H9 (cell line): ENCODE measurements at regions not wholly inside any gene's neighbourhood (a gene's known extent, or its start where the extent isn't known, plus 50 kb on each side); places are given as distances from the start of the nearest gene placed in this dataset.

Experiments used
- DNase-seq: peaks from one replicate; pipeline ENCODE4 v3.0.0-alpha.2; 2017
- H2AFZ ChIP-seq: one replicate; pipeline ENCODE4 v1.6.1; 2013; ENCODE audit warnings: mild to moderate bottlenecking, low read length, control low read depth, moderate library complexity
- H2AK5ac ChIP-seq: 2 replicates; pipeline ENCODE4 v1.6.1; 2013; ENCODE audit warnings: low read length, control low read depth, mixed read lengths; ENCODE audit not compliant: insufficient read length
- H2BK120ac ChIP-seq: one replicate; pipeline ENCODE4 v1.6.1; 2013; ENCODE audit warnings: low read depth, mild to moderate bottlenecking, low read length, control low read depth, inconsistent platforms; ENCODE audit not compliant: poor library complexity, severe bottlenecking
- H2BK12ac ChIP-seq: 2 replicates; pipeline ENCODE4 v1.6.1; 2013; ENCODE audit warnings: low read length, control low read depth, mixed read lengths, low read depth; ENCODE audit not compliant: insufficient read length
- H2BK15ac ChIP-seq: 2 replicates; pipeline ENCODE4 v1.6.1; 2013; ENCODE audit warnings: low read depth, low read length, control low read depth
- H2BK20ac ChIP-seq: one replicate; pipeline ENCODE4 v1.6.1; 2013; ENCODE audit warnings: low read depth, mild to moderate bottlenecking, low read length, control low read depth, inconsistent platforms; ENCODE audit not compliant: poor library complexity, severe bottlenecking
- H2BK5ac ChIP-seq: 2 replicates; pipeline ENCODE4 v1.6.1; 2013; ENCODE audit warnings: low read length, control low read depth, mixed read lengths; ENCODE audit not compliant: insufficient read length
- H3K14ac ChIP-seq: 2 replicates; pipeline ENCODE4 v1.6.1; 2013; ENCODE audit warnings: low read length, control low read depth; ENCODE audit not compliant: insufficient read depth
- H3K18ac ChIP-seq: 2 replicates; pipeline ENCODE4 v1.6.1; 2013; ENCODE audit warnings: low read depth, mild to moderate bottlenecking, mixed read lengths, low read length, control low read depth; ENCODE audit not compliant: insufficient read length
- H3K23ac ChIP-seq: 2 replicates; pipeline ENCODE4 v1.6.1; 2013; ENCODE audit warnings: low read length, control low read depth, mixed read lengths, low read depth; ENCODE audit not compliant: insufficient read length
- H3K23me2 ChIP-seq: 2 replicates; pipeline ENCODE4 v1.6.1; 2013; ENCODE audit warnings: low read depth, mild to moderate bottlenecking, mixed read lengths, low read length, control low read depth; ENCODE audit not compliant: insufficient read length, poor library complexity, severe bottlenecking
- H3K27ac ChIP-seq: 2 replicates; pipeline ENCODE4 v1.5.1; 2013; ENCODE audit warnings: low read length, control low read depth, mixed read lengths, low read depth; ENCODE audit not compliant: insufficient read length
- H3K27me3 ChIP-seq: 2 replicates; pipeline ENCODE4 v1.6.1; 2013; ENCODE audit warnings: low read length, control low read depth, inconsistent platforms; ENCODE audit not compliant: insufficient read depth
- H3K4ac ChIP-seq: 2 replicates; pipeline ENCODE4 v1.6.1; 2013; ENCODE audit warnings: low read depth, mild to moderate bottlenecking, control low read depth, inconsistent platforms, low read length, moderate library complexity
- H3K4me1 ChIP-seq: 2 replicates; pipeline ENCODE4 v1.6.1; 2013; ENCODE audit warnings: low read length, control low read depth, inconsistent platforms; ENCODE audit not compliant: insufficient read depth
- H3K4me2 ChIP-seq: 2 replicates; pipeline ENCODE4 v1.6.1; 2013; ENCODE audit warnings: low read length, control low read depth, mixed read lengths; ENCODE audit not compliant: insufficient read length, insufficient read depth
- H3K56ac ChIP-seq: 2 replicates; pipeline ENCODE4 v1.6.1; 2013; ENCODE audit warnings: low read depth, mild to moderate bottlenecking, mixed read lengths, low read length, control low read depth; ENCODE audit not compliant: insufficient read length
- H3K79me1 ChIP-seq: 2 replicates; pipeline ENCODE4 v1.6.1; 2013; ENCODE audit warnings: low read depth, mild to moderate bottlenecking, moderate library complexity, low read length, control low read depth, inconsistent platforms; ENCODE audit not compliant: insufficient read depth, poor library complexity, severe bottlenecking
- H3K79me2 ChIP-seq: 2 replicates; pipeline ENCODE4 v1.6.1; 2013; ENCODE audit warnings: low read length, control low read depth, inconsistent platforms; ENCODE audit not compliant: insufficient read depth
- H3K9ac ChIP-seq: 2 replicates; pipeline ENCODE4 v1.6.1; 2013; ENCODE audit warnings: low read length, control low read depth, mixed read lengths; ENCODE audit not compliant: insufficient read length; ENCODE audit errors: extremely low read depth
- H3K9me3 ChIP-seq: one replicate; pipeline ENCODE4 v1.6.1; 2013; ENCODE audit warnings: low read depth, low read length, inconsistent platforms; ENCODE audit not compliant: control insufficient read depth
- H3T11ph ChIP-seq: one replicate; pipeline ENCODE4 v1.6.1; 2013; ENCODE audit warnings: mild to moderate bottlenecking, low read length, control low read depth, inconsistent platforms
- H4K20me1 ChIP-seq: one replicate; pipeline ENCODE4 v1.6.1; 2013; ENCODE audit not compliant: control insufficient read depth, insufficient read length, insufficient read depth
- H4K5ac ChIP-seq: 2 replicates; pipeline ENCODE4 v1.6.1; 2013; ENCODE audit warnings: low read depth, mild to moderate bottlenecking, mixed read lengths, low read length, control low read depth; ENCODE audit not compliant: insufficient read length
- H4K8ac ChIP-seq: replicated peaks from 2 replicates; pipeline ENCODE4 v1.6.1; 2013; ENCODE audit warnings: low read length, control low read depth, mixed read lengths, low read depth; ENCODE audit not compliant: insufficient read length
- H4K91ac ChIP-seq: 2 replicates; pipeline ENCODE4 v1.6.1; 2013; ENCODE audit warnings: low read depth, mild to moderate bottlenecking, moderate library complexity, mixed read lengths, low read length, control low read depth; ENCODE audit not compliant: insufficient read length
- H3K27ac Mint-ChIP-seq, 3 experiments: 2 replicates in 2 of 3; 3 replicates in 1 of 3; pipeline ENCODE4 v1.8.0; 2020 to 2021; ENCODE audit warnings: mixed read lengths in 3 of 3, mild to moderate bottlenecking in 1 of 3, moderate library complexity in 1 of 3
- H3K27me3 Mint-ChIP-seq: 2 replicates; pipeline ENCODE4 v1.8.0; 2021; ENCODE audit warnings: low read depth, mild to moderate bottlenecking, moderate library complexity, mixed read lengths
- H3K36me3 Mint-ChIP-seq, 3 experiments: 2 replicates in 2 of 3; 3 replicates in 1 of 3; pipeline ENCODE4 v1.8.0; 2020 to 2021; ENCODE audit warnings: low read depth in 3 of 3, mixed read lengths in 3 of 3; ENCODE audit not compliant: insufficient read depth in 1 of 3
- H3K4me1 Mint-ChIP-seq, 2 experiments: 2 replicates each; pipeline ENCODE4 v1.8.0; 2020; ENCODE audit warnings: mixed read lengths in 2 of 2
- H3K4me3 Mint-ChIP-seq, 2 experiments: 2 replicates in 1 of 2; 3 replicates in 1 of 2; pipeline ENCODE4 v1.8.0; 2020 to 2021; ENCODE audit warnings: mild to moderate bottlenecking in 2 of 2, mixed read lengths in 2 of 2, moderate library complexity in 1 of 2
- H3K9me3 Mint-ChIP-seq, 2 experiments: 2 replicates in 1 of 2; 3 replicates in 1 of 2; pipeline ENCODE4 v1.8.0; 2020; ENCODE audit warnings: mild to moderate bottlenecking in 2 of 2, mixed read lengths in 2 of 2, moderate library complexity in 1 of 2
- CTCF ChIP-seq: fragments of 200-600 bp; sonication (generic); conservative IDR thresholded peaks from 3 replicates; pipeline ENCODE4 v1.8.0; 2021; ENCODE audit warnings: antibody characterized with exemption, mild to moderate bottlenecking
- WGBS: extraction: QIAGEN DNeasy Blood & Tissue Kit; methylation state at CpG from one replicate; pipeline ENCODE4 v1.1.7; 2013; ENCODE audit warnings: missing lambda C conversion rate, low lambda C conversion rate, mixed read lengths; ENCODE audit not compliant: insufficient read length; ENCODE audit errors: extremely low coverage; 5-methylcytosine and 5-hydroxymethylcytosine counted together

GRCh38 chr12:24175929-24176328 is 226.5 kb upstream of the SOX5 start:
- H4K20me1 ChIP-seq: no peaks in the 10 kb centered on the region
- no peak overlapping the region for H3K56ac ChIP-seq
- H3K14ac ChIP-seq: no peak overlapping the region
- no peak overlapping the region for H2BK20ac ChIP-seq
- H3K18ac ChIP-seq: no peak overlapping the region
- no peak overlapping the region for H3T11ph ChIP-seq
- Mint-ChIP-seq H3K9me3 (no peaks in the 10 kb centered on the region; a peak in 1 of 5 replicates), H3K36me3 (no peaks in the 10 kb centered on the region), H3K27me3 (no peaks in the 10 kb centered on the region), H3K4me1 (peaks cover 12 to 18% of the 10 kb centered on the region in 2 experiments), H3K4me3 (no peak overlapping the region; a peak in 1 of 5 replicates), H3K27ac (peak overlapping the region in 1 of 3 experiments; percentile 38; a peak in 1 of 7 replicates)
- no peaks in the 10 kb centered on the region for H3K79me1 ChIP-seq
- H2BK12ac ChIP-seq: no peak overlapping the region
- H3K23me2 ChIP-seq: no peaks in the 10 kb centered on the region
- H2AK5ac ChIP-seq: no peak overlapping the region
- no peak overlapping the region for H3K9ac ChIP-seq
- no peak overlapping the region for H2BK5ac ChIP-seq
- H3K4ac ChIP-seq: no peak overlapping the region
- no peaks in the 10 kb centered on the region for H3K27me3 ChIP-seq
- H3K23ac ChIP-seq: no peak overlapping the region
- H3K79me2 ChIP-seq: no peaks in the 10 kb centered on the region
- no peak overlapping the region for H2BK120ac ChIP-seq
- no peak for TF ChIP-seq CTCF
- no peak overlapping the region for H3K27ac ChIP-seq
- no peak overlapping the region for H4K91ac ChIP-seq
- WGBS: no CpG with 5 or more reads among the region's 4 CpGs
- H3K4me2 ChIP-seq: no peak overlapping the region
- H3K4me1 ChIP-seq: peaks cover 2% of the 10 kb centered on the region; the same call in 1 of the 2 replicates
- no peak overlapping the region for H2AFZ ChIP-seq
- no peaks in the 10 kb centered on the region for H3K9me3 ChIP-seq
- H4K8ac ChIP-seq: no peak overlapping the region
- H2BK15ac ChIP-seq: no peak overlapping the region
- no peak for DNase-seq
- no peak overlapping the region for H4K5ac ChIP-seq
